CD4-positive, CD25-positive, alpha-beta regulatory T cell (primary cell): ENCODE measurements at regions not wholly inside any gene's neighbourhood (a gene's known extent, or its start where the extent isn't known, plus 50 kb on each side); places are given as distances from the start of the nearest gene placed in this dataset.

Experiments
- ATAC-seq, 2 donors: fragments of 150-1000 bp; cut with Tn5 transposase; one replicate each; pipeline ENCODE4 v1.10.0; 2021; ENCODE audit warnings: low read depth in 2 of 2, moderate number of reproducible peaks in 2 of 2, moderate library complexity in 1 of 2
- DNase-seq, 3 donors: peaks; one replicate each; pipeline versions ENCODE4 v3.0.0 to v3.0.0-alpha.2; 2012 to 2022; ENCODE audit warnings: mixed read lengths in 1 of 3
- H3K27ac ChIP-seq: one replicate; pipeline ENCODE4 v1.7.0; 2013; ENCODE audit warnings: mild to moderate bottlenecking, low read length; ENCODE audit not compliant: insufficient read depth, poor library complexity, severe bottlenecking
- H3K27me3 ChIP-seq: one replicate; pipeline ENCODE4 v1.7.0; 2013; ENCODE audit warnings: low read length; ENCODE audit not compliant: control insufficient read depth, insufficient read depth
- H3K36me3 ChIP-seq: one replicate; pipeline ENCODE4 v1.7.0; 2013; ENCODE audit warnings: mild to moderate bottlenecking, low read length, moderate library complexity; ENCODE audit not compliant: control insufficient read depth, insufficient read depth
- H3K4me1 ChIP-seq: 2 replicates; pipeline ENCODE4 v1.7.0; 2013; ENCODE audit warnings: mild to moderate bottlenecking, low read length; ENCODE audit not compliant: insufficient read depth, control insufficient read depth, poor library complexity, severe bottlenecking
- H3K4me3 ChIP-seq: one replicate; pipeline ENCODE4 v1.7.0; 2013; ENCODE audit warnings: low read depth, mild to moderate bottlenecking, low read length, moderate library complexity
- H3K9me3 ChIP-seq, 2 experiments: 1 replicate in 1 of 2; 2 replicates in 1 of 2; pipeline ENCODE4 v1.7.0; 2013; ENCODE audit warnings: low read length in 2 of 2, mild to moderate bottlenecking in 1 of 2, moderate library complexity in 1 of 2; ENCODE audit not compliant: control insufficient read depth in 2 of 2
- H3K27ac Mint-ChIP-seq, 3 donors: one replicate each; pipeline ENCODE4 v1.8.0; 2020 to 2022; ENCODE audit warnings: mild to moderate bottlenecking in 3 of 3, mixed read lengths in 3 of 3, moderate library complexity in 2 of 3
- H3K27me3 Mint-ChIP-seq: one replicate; pipeline ENCODE4 v1.8.0; 2022; ENCODE audit warnings: mild to moderate bottlenecking, mixed read lengths
- H3K36me3 Mint-ChIP-seq: one replicate; pipeline ENCODE4 v1.8.0; 2020; ENCODE audit warnings: mixed read lengths
- H3K4me1 Mint-ChIP-seq, 4 donors: one replicate each; pipeline ENCODE4 v1.8.0; 2020 to 2022; ENCODE audit warnings: mixed read lengths in 4 of 4, mild to moderate bottlenecking in 1 of 4
- H3K4me3 Mint-ChIP-seq, 4 donors: one replicate each; pipeline ENCODE4 v1.8.0; 2020 to 2022; ENCODE audit warnings: mild to moderate bottlenecking in 4 of 4, mixed read lengths in 4 of 4, moderate library complexity in 3 of 4
- H3K9me3 Mint-ChIP-seq, 7 donors: one replicate each; pipeline ENCODE4 v1.8.0; 2020 to 2022; ENCODE audit warnings: mixed read lengths in 7 of 7, mild to moderate bottlenecking in 3 of 7, moderate library complexity in 2 of 7

GRCh38 chr13:39201180-39201579, 162.9 kb downstream of the NHLRC3 start:
- no peaks in the 10 kb centered on the region for H3K27me3 Mint-ChIP-seq
- Histone ChIP-seq H3K9me3 (no peaks in the 10 kb centered on the region), H3K36me3 (no peaks in the 10 kb centered on the region), H3K27me3 (peaks cover 3% of the 10 kb centered on the region), H3K4me3 (no peak overlapping the region), H3K4me1 (no peaks in the 10 kb centered on the region), H3K27ac (no peak overlapping the region)
- no peaks in the 10 kb centered on the region for H3K9me3 Mint-ChIP-seq
- DNase-seq (no peak), ATAC-seq (no peak)
- H3K27ac Mint-ChIP-seq = no peak overlapping the region
- no peaks in the 10 kb centered on the region for H3K36me3 Mint-ChIP-seq
- peaks cover 0 to 2% (median under 1%) of the 10 kb centered on the region in 4 donors for H3K4me1 Mint-ChIP-seq
- H3K4me3 Mint-ChIP-seq = no peak overlapping the region

GRCh38 chr13:39202746-39203145, 164.5 kb downstream of the NHLRC3 start:
- Histone ChIP-seq H3K36me3 (no peaks in the 10 kb centered on the region), H3K4me3 (no peak overlapping the region), H3K27me3 (peaks cover 3% of the 10 kb centered on the region), H3K4me1 (no peaks in the 10 kb centered on the region), H3K27ac (no peak overlapping the region), H3K9me3 (no peaks in the 10 kb centered on the region)
- H3K4me3 Mint-ChIP-seq = no peak overlapping the region
- DNase-seq (no peak), ATAC-seq (no peak)
- no peaks in the 10 kb centered on the region for H3K27me3 Mint-ChIP-seq
- no peaks in the 10 kb centered on the region for H3K36me3 Mint-ChIP-seq
- peaks cover 0 to 2% (median 0%) of the 10 kb centered on the region in 7 donors for H3K9me3 Mint-ChIP-seq
- no peak overlapping the region for H3K27ac Mint-ChIP-seq
- no peaks in the 10 kb centered on the region for H3K4me1 Mint-ChIP-seq

DNA sequence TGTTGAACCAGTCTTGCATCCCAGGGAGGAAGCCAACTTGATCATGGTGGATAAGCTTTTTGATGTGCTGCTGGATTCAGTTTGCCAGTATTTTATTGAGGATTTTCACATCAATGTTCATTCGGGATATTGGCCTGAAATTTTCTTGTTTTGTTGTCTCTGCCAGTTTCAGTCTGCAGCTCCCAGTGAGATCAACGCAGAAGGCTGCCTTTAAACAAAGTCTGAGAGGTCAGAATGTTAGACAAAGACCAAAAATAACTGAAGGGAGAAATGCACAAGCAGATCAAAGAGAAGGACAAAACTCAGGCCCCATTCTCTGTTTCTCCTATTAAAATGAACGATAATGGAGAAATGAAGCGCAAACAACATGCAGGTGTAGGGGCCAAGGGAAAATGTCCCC, 170.4 kb downstream of the NHLRC3 start:
- peaks cover 0 to 6% (median 3%) of the 10 kb centered on the region in 7 donors for H3K9me3 Mint-ChIP-seq
- no peaks in the 10 kb centered on the region for H3K36me3 Mint-ChIP-seq
- Histone ChIP-seq H3K27me3 (no peaks in the 10 kb centered on the region), H3K27ac (no peak overlapping the region), H3K36me3 (no peaks in the 10 kb centered on the region), H3K9me3 (no peaks in the 10 kb centered on the region), H3K4me1 (no peaks in the 10 kb centered on the region), H3K4me3 (no peak overlapping the region)
- H3K4me1 Mint-ChIP-seq = no peaks in the 10 kb centered on the region
- ATAC-seq = no peak
- H3K27ac Mint-ChIP-seq = no peak overlapping the region
- no peak overlapping the region for H3K4me3 Mint-ChIP-seq
- H3K27me3 Mint-ChIP-seq = peaks cover 4% of the 10 kb centered on the region
- no peak for DNase-seq

- Histone ChIP-seq H3K4me3 (no peak overlapping the region), H3K27ac (no peak overlapping the region), H3K4me1 (no peaks in the 10 kb centered on the region), H3K27me3 (no peaks in the 10 kb centered on the region), H3K36me3 (no peaks in the 10 kb centered on the region), H3K9me3 (no peaks in the 10 kb centered on the region)
- H3K4me3 Mint-ChIP-seq = no peak overlapping the region
- peaks cover 4% of the 10 kb centered on the region for H3K27me3 Mint-ChIP-seq
- no peaks in the 10 kb centered on the region for H3K4me1 Mint-ChIP-seq
- DNase-seq (no peak), ATAC-seq (no peak)
- peaks cover 0 to 6% (median 3%) of the 10 kb centered on the region in 7 donors for H3K9me3 Mint-ChIP-seq
- no peaks in the 10 kb centered on the region for H3K36me3 Mint-ChIP-seq
- H3K27ac Mint-ChIP-seq = no peak overlapping the region
Measured at GRCh38 chr13:39209731-39210531, 171.7 kb downstream of the NHLRC3 start.

DNA sequence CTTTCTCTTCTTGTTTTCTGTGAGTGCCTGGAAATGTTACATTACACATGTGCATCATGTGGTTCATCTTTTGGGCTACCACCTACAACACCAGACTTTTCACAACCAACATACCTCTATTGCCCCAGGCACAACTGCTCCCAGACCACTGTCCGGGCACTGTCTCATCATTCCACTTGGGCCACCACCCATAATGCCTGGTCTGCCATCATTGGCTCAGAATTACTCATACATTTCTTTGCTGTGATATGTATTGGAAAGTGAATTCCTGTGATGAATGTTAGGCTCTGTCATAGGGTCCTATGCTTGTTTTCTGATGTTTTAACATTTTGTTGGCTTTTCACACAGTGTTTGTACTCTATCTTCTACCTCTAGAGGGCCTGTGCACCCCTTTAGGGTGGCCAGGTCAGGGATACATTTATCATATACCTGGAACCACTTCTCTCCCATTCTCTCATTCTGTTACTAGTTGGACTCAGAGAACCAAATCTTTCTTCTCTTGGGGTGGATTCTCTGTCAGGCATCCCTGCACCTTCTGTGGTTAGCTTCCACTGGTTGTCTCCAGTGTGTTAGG, 172.8 kb downstream of the NHLRC3 start:
- ATAC-seq = no peak
- Histone ChIP-seq H3K36me3 (no peaks in the 10 kb centered on the region), H3K9me3 (no peaks in the 10 kb centered on the region), H3K4me1 (no peaks in the 10 kb centered on the region), H3K4me3 (no peak overlapping the region), H3K27ac (no peak overlapping the region), H3K27me3 (no peaks in the 10 kb centered on the region)
- no peak for DNase-seq
- Mint-ChIP-seq H3K36me3 (no peaks in the 10 kb centered on the region), H3K9me3 (peaks cover 0 to 7% (median 3%) of the 10 kb centered on the region in 7 donors), H3K4me3 (no peak overlapping the region), H3K4me1 (no peaks in the 10 kb centered on the region), H3K27ac (no peak overlapping the region), H3K27me3 (peaks cover 10% of the 10 kb centered on the region)

GRCh38 chr13:39215971-39216370, 177.7 kb downstream of the NHLRC3 start:
- H3K9me3 ChIP-seq = no peaks in the 10 kb centered on the region
- Mint-ChIP-seq H3K9me3 (peaks cover 0 to 11% (median 4%) of the 10 kb centered on the region in 7 donors), H3K4me1 (no peaks in the 10 kb centered on the region), H3K27ac (no peak overlapping the region), H3K27me3 (peaks cover 10% of the 10 kb centered on the region), H3K4me3 (no peak overlapping the region), H3K36me3 (no peaks in the 10 kb centered on the region)
- H3K4me3 ChIP-seq = no peak overlapping the region
- H3K4me1 ChIP-seq = no peaks in the 10 kb centered on the region
- no peaks in the 10 kb centered on the region for H3K27me3 ChIP-seq
- no peaks in the 10 kb centered on the region for H3K36me3 ChIP-seq
- no peak overlapping the region for H3K27ac ChIP-seq
- ATAC-seq (no peak), DNase-seq (no peak)

- Histone ChIP-seq H3K4me3 (no peak overlapping the region), H3K4me1 (no peaks in the 10 kb centered on the region), H3K9me3 (no peaks in the 10 kb centered on the region), H3K36me3 (no peaks in the 10 kb centered on the region), H3K27ac (no peak overlapping the region), H3K27me3 (no peaks in the 10 kb centered on the region)
- Mint-ChIP-seq H3K36me3 (no peaks in the 10 kb centered on the region), H3K27ac (no peak overlapping the region), H3K4me1 (no peaks in the 10 kb centered on the region), H3K9me3 (peaks cover 0 to 11% (median 3%) of the 10 kb centered on the region in 7 donors), H3K4me3 (no peak overlapping the region), H3K27me3 (peaks cover 10% of the 10 kb centered on the region)
- DNase-seq = no peak
- no peak for ATAC-seq
Measured at GRCh38 chr13:39217471-39217870, 179.2 kb downstream of the NHLRC3 start.
